CD14-positive monocyte (primary cell): ENCODE measurements at regions not wholly inside any gene's neighbourhood (a gene's known extent, or its start where the extent isn't known, plus 50 kb on each side); places are given as distances from the start of the nearest gene placed in this dataset.

Experiments used
- DNase-seq, 3 donors: peaks; one replicate each; pipeline ENCODE4 v3.0.0-alpha.2; 2011 to 2022
- H2AFZ ChIP-seq: 2 replicates; pipeline ENCODE4 v1.6.0; 2012; ENCODE audit warnings: mild to moderate bottlenecking, low read depth, low read length, inconsistent platforms; ENCODE audit not compliant: insufficient read depth, poor library complexity, severe bottlenecking
- H3K27ac ChIP-seq, 2 donors: 1 replicate in 1 of 2; 2 replicates in 1 of 2; pipeline ENCODE4 v1.5.1; 2012 to 2013; ENCODE audit warnings: low read length in 2 of 2, control low read depth in 1 of 2, inconsistent platforms in 1 of 2, low read depth in 1 of 2, mild to moderate bottlenecking in 1 of 2
- H3K27me3 ChIP-seq, 2 donors: one replicate each; pipeline versions ENCODE4 v1.6.0 to v1.6.1; 2011 to 2013; ENCODE audit warnings: low read length in 2 of 2; ENCODE audit not compliant: control insufficient read depth in 2 of 2, insufficient read depth in 2 of 2
- H3K36me3 ChIP-seq, 2 donors: replicated peaks in 1 of 2; 1 replicate in 1 of 2; 2 replicates in 1 of 2; pipeline versions ENCODE4 v1.5.1 to v1.6.1; 2012 to 2013; ENCODE audit warnings: low read length in 2 of 2, control low read depth in 1 of 2, inconsistent platforms in 1 of 2, mild to moderate bottlenecking in 1 of 2; ENCODE audit not compliant: insufficient read depth in 2 of 2, control insufficient read depth in 1 of 2
- H3K4me1 ChIP-seq, 2 donors: 1 replicate in 1 of 2; 2 replicates in 1 of 2; pipeline versions ENCODE4 v1.5.1 to v1.6.1; 2012 to 2013; ENCODE audit warnings: low read length in 2 of 2, control low read depth in 1 of 2, inconsistent platforms in 1 of 2, mild to moderate bottlenecking in 1 of 2, moderate library complexity in 1 of 2; ENCODE audit not compliant: insufficient read depth in 2 of 2, control insufficient read depth in 1 of 2
- H3K4me2 ChIP-seq: replicated peaks from 2 replicates; pipeline ENCODE3; 2012; ENCODE audit warnings: low read length, moderate library complexity, mild to moderate bottlenecking; ENCODE audit not compliant: poor library complexity, severe bottlenecking; ENCODE audit errors: extremely low read depth
- H3K4me3 ChIP-seq, 3 experiments: fragments of 200-600 bp in 1 of 3; sonication (generic) in 1 of 3; replicated peaks in 1 of 3; 1 replicate in 2 of 3; 2 replicates in 1 of 3; pipeline ENCODE4 v1.5.1; 2011 to 2013; ENCODE audit warnings: low read length in 3 of 3, mild to moderate bottlenecking in 3 of 3, control low read depth in 2 of 3, low read depth in 2 of 3, inconsistent platforms in 1 of 3, moderate library complexity in 1 of 3
- H3K79me2 ChIP-seq: 2 replicates; pipeline ENCODE4 v1.6.0; 2012; ENCODE audit warnings: mild to moderate bottlenecking, control low read depth, inconsistent platforms, low read length, moderate library complexity; ENCODE audit not compliant: insufficient read depth
- H3K9ac ChIP-seq: 2 replicates; pipeline ENCODE4 v1.6.0; 2017; ENCODE audit warnings: low read length, mild to moderate bottlenecking; ENCODE audit not compliant: insufficient read depth, poor library complexity, severe bottlenecking
- H3K9me3 ChIP-seq, 2 donors: replicated peaks in 1 of 2; 1 replicate in 1 of 2; 2 replicates in 1 of 2; pipeline versions ENCODE4 v1.5.1 to v1.6.1; 2012 to 2013; ENCODE audit warnings: low read length in 2 of 2, control low read depth in 1 of 2; ENCODE audit not compliant: control insufficient read depth in 1 of 2, insufficient read depth in 1 of 2
- H4K20me1 ChIP-seq: 2 replicates; pipeline ENCODE4 v1.6.0; 2012; ENCODE audit warnings: mild to moderate bottlenecking, low read length, control low read depth, moderate library complexity; ENCODE audit not compliant: insufficient read depth
- H3K27ac Mint-ChIP-seq, 7 donors: one replicate each; pipeline ENCODE4 v1.8.0; 2020; ENCODE audit warnings: mild to moderate bottlenecking in 7 of 7, mixed read lengths in 7 of 7, moderate library complexity in 6 of 7, inconsistent platforms in 2 of 7
- H3K27me3 Mint-ChIP-seq, 3 donors: one replicate each; pipeline ENCODE4 v1.8.0; 2021 to 2022; ENCODE audit warnings: low read depth in 3 of 3, mild to moderate bottlenecking in 3 of 3, mixed read lengths in 3 of 3, moderate library complexity in 3 of 3, inconsistent platforms in 1 of 3
- H3K36me3 Mint-ChIP-seq, 2 donors: one replicate each; pipeline ENCODE4 v1.8.0; 2020; ENCODE audit warnings: mixed read lengths in 2 of 2, inconsistent platforms in 1 of 2, mild to moderate bottlenecking in 1 of 2
- H3K4me1 Mint-ChIP-seq: one replicate; pipeline ENCODE4 v1.8.0; 2020; ENCODE audit warnings: mild to moderate bottlenecking, mixed read lengths
- H3K4me3 Mint-ChIP-seq, 2 donors: one replicate each; pipeline ENCODE4 v1.8.0; 2020; ENCODE audit warnings: mild to moderate bottlenecking in 2 of 2, mixed read lengths in 2 of 2, moderate library complexity in 1 of 2
- H3K9me3 Mint-ChIP-seq, 7 donors: one replicate each; pipeline ENCODE4 v1.8.0; 2020 to 2022; ENCODE audit warnings: mixed read lengths in 7 of 7, mild to moderate bottlenecking in 6 of 7, moderate library complexity in 6 of 7, inconsistent platforms in 2 of 7
- CTCF ChIP-seq: fragments of 200-600 bp; IDR thresholded peaks from one replicate; pipeline ENCODE4 v1.8.0; 2022; ENCODE audit warnings: antibody characterized with exemption, mild to moderate bottlenecking
- WGBS: methylation state at CpG from one replicate; pipeline ENCODE4 v1.1.5; 2013; ENCODE audit warnings: missing lambda C conversion rate; ENCODE audit not compliant: insufficient coverage; 5-methylcytosine and 5-hydroxymethylcytosine counted together
- intact Hi-C, 2 donors: fragments of 100-400 bp; cut with micrococcal nuclease; formaldehyde crosslinking; loops; one replicate each; pipeline versions ENCODE4 v1.15.0 to v1.15.1; 2023

DNA sequence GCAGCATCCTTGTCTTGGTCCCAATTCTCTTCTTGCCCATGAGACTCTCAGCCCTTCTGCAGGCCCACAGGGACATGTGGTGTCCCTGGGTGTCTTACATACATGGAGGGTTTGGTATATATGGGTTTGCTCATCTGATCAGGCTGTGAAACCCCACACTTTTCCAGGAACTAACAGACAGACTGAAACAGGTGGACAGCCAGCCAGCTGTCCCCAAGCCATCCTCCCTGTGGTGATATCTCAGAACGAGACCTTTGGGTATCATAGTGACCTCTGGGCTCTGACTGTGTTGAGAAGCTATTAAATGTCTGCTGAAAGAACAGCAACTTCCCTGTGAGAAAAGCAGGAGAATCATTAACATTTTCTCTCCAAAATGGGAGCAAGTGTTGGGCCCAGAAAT lies 115.5 kb upstream of the PAXBP1 start:
- Histone ChIP-seq H3K4me1 (no peaks in the 10 kb centered on the region), H3K36me3 (no peaks in the 10 kb centered on the region), H3K4me2 (no peak overlapping the region), H2AFZ (no peak overlapping the region), H3K9ac (no peak overlapping the region), H4K20me1 (no peaks in the 10 kb centered on the region), H3K9me3 (no peaks in the 10 kb centered on the region), H3K27ac (no peak overlapping the region), H3K27me3 (no peaks in the 10 kb centered on the region), H3K4me3 (no peak overlapping the region), H3K79me2 (no peaks in the 10 kb centered on the region)
- no peak for TF ChIP-seq CTCF
- H3K27ac Mint-ChIP-seq = no peak overlapping the region
- intact Hi-C loops = no loop called here
- H3K4me1 Mint-ChIP-seq = no peaks in the 10 kb centered on the region
- DNase-seq = no peak
- peaks cover 0 to 8% (median 4%) of the 10 kb centered on the region in 7 donors for H3K9me3 Mint-ChIP-seq
- H3K4me3 Mint-ChIP-seq = no peak overlapping the region
- no CpG with 5 or more reads among the region's 1 CpG for WGBS
- H3K27me3 Mint-ChIP-seq = peaks cover 10 to 13% (median 10%) of the 10 kb centered on the region in 3 donors
- no peaks in the 10 kb centered on the region for H3K36me3 Mint-ChIP-seq

- Histone ChIP-seq H3K27me3 (no peaks in the 10 kb centered on the region), H3K4me3 (no peak overlapping the region), H3K9me3 (no peaks in the 10 kb centered on the region), H3K36me3 (no peaks in the 10 kb centered on the region), H3K4me2 (no peak overlapping the region), H4K20me1 (no peaks in the 10 kb centered on the region), H3K4me1 (no peaks in the 10 kb centered on the region), H3K27ac (no peak overlapping the region), H3K79me2 (no peaks in the 10 kb centered on the region), H2AFZ (no peak overlapping the region), H3K9ac (no peak overlapping the region)
- H3K36me3 Mint-ChIP-seq = no peaks in the 10 kb centered on the region
- peaks cover 12 to 15% (median 13%) of the 10 kb centered on the region in 3 donors for H3K27me3 Mint-ChIP-seq
- intact Hi-C loops = no loop called here
- no peak for DNase-seq
- no peak overlapping the region for H3K4me3 Mint-ChIP-seq
- no peak for TF ChIP-seq CTCF
- no peaks in the 10 kb centered on the region for H3K4me1 Mint-ChIP-seq
- H3K9me3 Mint-ChIP-seq = peaks cover 0 to 9% (median 4%) of the 10 kb centered on the region in 7 donors
- WGBS = 90% methylated on average over 2 of the region's 3 CpGs
- no peak overlapping the region for H3K27ac Mint-ChIP-seq
Observed at GRCh38 chr21:32888971-32889370, 117.4 kb upstream of the PAXBP1 start.
